D341Med (cell line): ENCODE measurements at regions not wholly inside any gene's neighbourhood (a gene's known extent, or its start where the extent isn't known, plus 50 kb on each side); places are given as distances from the start of the nearest gene placed in this dataset.

Experiments
- DNase-seq: peaks from one replicate; pipeline ENCODE4 v3.0.0; 2012; ENCODE audit warnings: low spot score

- no peak for DNase-seq
Measured at GRCh38 chrX:142149919-142150318, 55.2 kb downstream of the MAGEC2 start.

DNA sequence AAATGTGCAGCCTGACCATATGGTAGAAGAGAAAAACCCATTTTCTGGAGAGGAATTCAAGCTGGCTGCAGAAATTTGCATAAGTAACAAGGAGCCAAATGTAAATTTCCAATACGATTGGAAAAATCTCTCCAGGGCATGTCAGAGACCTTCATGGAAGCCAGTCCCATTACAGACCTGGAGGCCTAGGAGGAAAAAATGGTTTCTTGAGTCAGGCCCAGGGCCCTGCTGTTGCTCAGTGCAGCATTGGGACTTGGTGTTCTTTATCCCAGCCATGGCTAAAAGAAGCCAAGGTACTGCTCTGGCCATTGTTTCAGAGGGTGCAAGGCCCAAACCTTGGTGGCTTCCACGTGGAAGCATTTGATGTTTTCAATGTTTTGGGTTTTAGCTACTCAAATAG is 70.6 kb downstream of the MAGEC2 start:
- no peak for DNase-seq

DNA sequence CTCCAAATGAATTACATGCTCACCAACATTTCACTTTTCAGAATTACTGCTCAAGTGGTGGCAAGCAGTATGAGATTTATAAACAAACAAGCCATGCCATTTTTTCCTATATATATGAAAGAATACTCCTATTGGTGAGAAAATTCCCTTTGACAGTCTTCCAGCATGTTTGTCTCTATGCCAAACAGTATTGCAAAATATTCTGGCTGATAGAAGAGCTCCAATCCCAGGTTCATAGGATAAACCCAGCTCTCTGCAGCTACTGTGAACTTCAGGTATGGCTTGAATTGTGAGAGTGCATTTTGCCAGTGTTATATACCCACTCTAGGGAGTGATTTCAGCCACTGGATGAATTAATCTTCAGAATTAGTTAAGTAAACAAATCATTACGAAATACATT is 108.8 kb downstream of the MAGEC2 start:
- no peak for DNase-seq

DNA sequence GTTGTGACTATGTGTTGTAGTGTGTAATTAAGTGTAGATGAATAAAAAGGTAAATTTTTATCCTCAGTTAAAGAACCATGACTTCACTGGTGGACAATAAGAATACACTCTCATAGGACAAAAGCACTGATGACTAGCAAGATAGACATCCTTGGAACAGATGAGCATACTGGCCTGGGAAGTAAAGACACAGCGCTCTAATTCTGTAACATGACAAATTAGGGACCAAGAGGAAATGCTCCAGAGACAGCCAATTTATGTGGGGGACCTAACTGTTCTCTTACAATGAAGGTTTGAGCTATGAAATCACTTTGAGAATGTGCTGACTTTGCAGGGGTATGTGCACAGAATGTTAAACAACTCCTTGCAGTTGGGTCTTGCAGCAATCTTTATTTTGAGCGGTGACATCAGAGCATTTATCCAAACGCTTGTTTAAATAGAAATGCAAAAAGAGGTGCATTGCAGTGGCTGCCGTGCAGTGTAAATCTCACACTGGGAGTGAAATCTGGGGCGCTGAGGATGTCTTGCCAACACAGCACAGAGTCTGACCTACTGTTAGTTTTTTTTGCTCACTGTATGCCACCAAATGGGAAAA is 109.3 kb downstream of the MAGEC2 start:
- DNase-seq: no peak

DNA sequence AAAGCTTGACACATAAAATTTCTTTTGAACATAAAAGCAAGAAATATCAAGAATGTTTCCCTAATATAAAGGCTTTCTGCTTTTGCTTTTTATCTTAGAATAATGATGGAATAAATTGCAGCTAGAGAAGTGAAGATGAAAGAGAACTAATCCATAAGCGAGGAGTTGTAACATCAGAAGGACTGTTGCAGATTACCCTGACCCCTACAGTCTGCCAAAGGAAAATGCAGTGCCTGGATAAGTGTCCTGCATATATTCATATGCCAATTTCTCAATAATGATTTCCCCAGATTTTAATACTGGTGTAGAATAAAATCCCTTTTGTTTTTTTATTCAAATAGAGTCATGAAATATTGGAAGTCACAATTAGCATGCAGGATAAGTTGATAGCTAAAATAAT is 115.9 kb downstream of the MAGEC2 start:
- peak; percentile 17 for DNase-seq

GRCh38 chrX:142084611-142085010 is 120.5 kb downstream of the MAGEC2 start:
- no peak for DNase-seq

DNA sequence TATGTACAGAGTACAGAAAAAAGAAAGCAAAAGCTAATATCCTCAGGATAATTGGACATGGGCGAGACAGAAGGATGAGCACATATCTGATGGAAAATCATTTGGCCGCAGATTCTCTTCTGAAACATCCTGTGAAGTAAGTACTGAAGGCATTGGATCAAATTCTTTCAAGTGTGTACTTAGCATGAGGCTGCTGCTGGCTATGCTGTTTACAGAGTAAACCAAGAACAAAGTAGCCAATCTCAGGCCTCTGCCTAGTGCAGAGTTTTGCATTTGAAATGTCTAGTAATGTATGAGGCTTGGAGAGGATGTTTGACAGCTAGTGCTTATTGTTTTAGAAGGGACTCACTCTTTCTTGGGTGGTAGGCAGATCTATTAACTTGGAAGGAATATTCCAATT is 128.5 kb downstream of the MAGEC2 start:
- DNase-seq: no peak

DNA sequence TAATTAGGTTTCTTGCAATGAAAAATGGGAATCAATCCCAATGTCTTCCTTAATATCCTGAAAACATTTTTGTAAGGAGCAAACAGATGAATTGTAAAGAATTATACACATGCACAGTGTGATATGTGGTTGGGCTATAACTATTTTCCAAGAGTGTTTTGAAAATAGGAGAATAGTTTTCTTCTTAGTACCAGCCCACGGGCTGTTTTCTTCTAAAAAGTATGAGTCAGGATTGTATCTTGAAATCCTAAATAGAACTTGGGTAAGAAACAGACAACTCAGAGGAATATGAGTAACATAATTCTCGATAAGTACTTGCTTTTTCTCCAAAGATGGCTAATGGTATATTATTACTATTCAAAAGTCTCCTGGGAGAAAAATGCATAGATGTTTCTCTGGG is 136.7 kb downstream of the MAGEC2 start:
- no peak for DNase-seq

DNA sequence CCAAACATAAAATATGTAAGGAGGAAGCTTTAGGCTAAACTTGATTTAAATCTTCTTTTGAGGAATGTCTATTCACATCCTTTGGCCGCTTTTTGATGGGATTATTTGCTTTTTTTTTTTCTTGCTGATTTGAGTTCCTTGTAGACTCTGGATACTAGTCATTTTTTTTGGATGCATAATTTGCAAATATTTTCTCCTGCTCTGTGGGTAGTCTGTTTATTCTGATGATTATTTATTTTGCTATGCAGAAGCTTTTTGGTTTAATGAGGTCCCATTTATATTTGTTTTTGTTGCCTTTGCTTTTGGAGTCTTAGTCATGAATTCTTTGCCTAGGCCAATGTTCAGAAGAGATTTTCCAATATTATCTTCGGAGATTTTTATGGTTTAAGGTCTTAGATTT is 144.9 kb downstream of the MAGEC2 start:
- no peak for DNase-seq

- no peak for DNase-seq
Measured at GRCh38 chrX:142054094-142054493, 150.4 kb downstream of the MAGEC1 start.

DNA sequence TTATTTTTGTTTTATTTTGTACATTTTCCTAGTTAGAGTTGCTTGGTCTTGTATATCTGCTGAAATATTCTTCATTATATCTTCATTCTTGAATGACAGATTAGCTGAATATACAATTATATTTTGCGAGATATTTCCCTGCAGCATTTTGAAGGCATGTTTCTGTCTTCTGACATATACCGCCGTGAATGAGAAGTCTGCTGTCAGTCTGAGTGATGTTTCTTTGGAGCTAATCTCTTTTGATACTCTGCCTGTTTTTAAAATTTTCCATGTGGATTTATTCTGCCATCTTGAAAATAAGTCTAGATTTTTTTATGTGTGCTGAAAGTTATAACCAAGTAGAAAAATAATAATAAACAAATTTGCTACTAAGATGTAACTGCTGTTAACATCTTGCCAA is 148.5 kb downstream of the MAGEC1 start:
- DNase-seq: no peak

DNA sequence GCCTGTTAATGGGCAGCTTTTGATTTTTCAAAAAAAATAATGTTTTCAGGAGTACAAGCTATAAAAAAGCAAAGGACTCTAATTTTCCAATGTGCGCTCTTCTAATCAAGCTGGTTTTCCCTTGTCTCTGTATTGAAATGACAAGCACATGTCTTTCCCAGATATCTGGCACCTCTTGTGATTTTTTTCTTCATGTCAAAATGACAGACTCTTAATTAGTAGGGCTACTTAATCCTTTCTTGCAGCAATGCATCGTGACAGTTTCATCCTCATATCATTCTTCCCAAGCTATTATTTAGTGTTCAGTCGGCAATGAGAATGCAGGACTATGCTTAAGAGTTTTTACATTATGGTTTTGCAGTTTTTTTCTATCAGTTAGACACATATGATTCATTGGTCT is 139.5 kb downstream of the MAGEC1 start:
- DNase-seq: no peak

- no peak for DNase-seq
Measured at GRCh38 chrX:142040906-142041305, 137.2 kb downstream of the MAGEC1 start.

DNA sequence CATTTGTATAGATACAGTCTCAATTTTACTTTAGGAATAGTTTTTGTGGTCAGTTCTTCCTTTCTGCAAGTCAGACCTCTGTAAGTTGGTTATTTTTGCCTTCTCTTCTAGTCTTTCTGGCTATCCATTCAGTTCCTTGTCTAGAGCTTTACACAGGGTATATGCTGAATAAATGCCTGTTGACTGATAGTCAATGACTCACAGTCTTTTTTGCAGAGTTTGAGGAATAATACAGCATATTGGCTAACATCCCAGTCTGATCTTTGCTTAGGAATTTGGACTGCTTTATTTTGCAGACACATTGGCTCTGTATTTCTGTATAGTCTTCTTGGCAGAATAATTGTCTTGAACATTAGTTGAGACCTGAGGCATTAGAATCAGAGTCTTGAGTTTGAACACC is 132.4 kb downstream of the MAGEC1 start:
- DNase-seq: no peak

DNA sequence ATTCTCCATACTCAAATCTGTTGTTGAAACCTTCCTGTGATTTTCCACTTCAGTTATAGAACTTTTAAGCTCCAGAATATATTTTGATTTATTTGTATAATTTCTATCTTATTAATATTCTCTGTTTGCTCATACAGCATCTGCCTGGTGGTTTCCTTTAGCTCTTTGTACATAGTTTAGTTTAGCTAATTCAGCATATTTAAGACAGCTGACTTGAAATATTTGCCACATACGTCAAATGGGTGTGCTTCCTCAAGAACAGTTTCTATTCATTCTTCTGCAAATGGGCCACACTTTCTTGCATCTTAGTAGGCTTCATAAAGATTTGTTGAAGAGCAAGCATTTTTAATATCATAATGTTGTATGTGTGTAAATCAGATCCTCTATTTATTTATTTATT is 101.8 kb downstream of the MAGEC1 start:
- DNase-seq: no peak

GRCh38 chrX:142002471-142002870 is 98.8 kb downstream of the MAGEC1 start:
- no peak for DNase-seq

GRCh38 chrX:142001934-142002333 is 98.2 kb downstream of the MAGEC1 start:
- no peak for DNase-seq

- DNase-seq: no peak
Measured at GRCh38 chrX:141989815-141990214, 86.1 kb downstream of the MAGEC1 start.

GRCh38 chrX:141989134-141989533 is 85.4 kb downstream of the MAGEC1 start:
- DNase-seq: no peak

- no peak for DNase-seq
Measured at GRCh38 chrX:141982296-141982695, 78.6 kb downstream of the MAGEC1 start.

DNA sequence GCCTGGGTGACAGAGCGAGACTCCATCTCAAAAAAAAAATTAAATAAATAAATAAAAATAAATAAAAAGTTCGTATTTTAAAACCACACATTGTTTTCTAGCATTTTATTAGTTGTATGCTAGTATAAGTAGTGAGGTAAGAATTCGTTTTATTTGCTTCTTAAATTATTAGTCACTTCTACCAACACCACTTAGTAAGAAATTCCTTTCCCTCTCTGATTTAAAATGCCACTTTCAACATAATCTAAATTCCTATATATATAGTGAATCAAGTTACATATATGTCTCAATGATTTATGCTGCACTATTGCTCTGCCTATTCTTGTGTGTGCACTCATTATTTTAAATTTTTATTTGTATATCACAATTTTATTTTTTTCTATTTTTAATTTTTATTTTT is 72.1 kb downstream of the MAGEC1 start:
- DNase-seq: no peak

DNA sequence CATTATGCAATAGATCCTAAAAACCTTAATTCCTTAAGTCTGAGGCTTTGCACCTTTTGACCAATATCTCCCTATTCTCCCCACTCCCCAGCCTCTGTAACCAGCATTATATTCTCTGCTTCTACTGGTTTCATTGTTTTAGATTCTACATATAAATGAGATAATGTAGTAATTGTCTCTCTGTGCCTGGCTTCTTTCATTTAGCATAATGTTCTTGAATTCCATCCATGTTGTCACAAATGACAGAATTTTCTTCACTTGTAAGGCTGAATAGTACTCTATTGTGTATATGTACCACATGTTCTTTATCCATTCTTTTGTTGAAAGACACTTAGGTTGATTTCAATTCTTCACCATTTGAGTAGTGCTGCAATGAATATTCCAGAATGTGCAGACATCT is 66.0 kb downstream of the MAGEC1 start:
- DNase-seq: no peak

GRCh38 chrX:141960578-141960977 is 56.9 kb downstream of the MAGEC1 start:
- no peak for DNase-seq
